ENCODE measurements at regions not wholly inside any gene's neighbourhood (a gene's known extent, or its start where the extent isn't known, plus 50 kb on each side); places are given as distances from the start of the nearest gene placed in this dataset.

DNA sequence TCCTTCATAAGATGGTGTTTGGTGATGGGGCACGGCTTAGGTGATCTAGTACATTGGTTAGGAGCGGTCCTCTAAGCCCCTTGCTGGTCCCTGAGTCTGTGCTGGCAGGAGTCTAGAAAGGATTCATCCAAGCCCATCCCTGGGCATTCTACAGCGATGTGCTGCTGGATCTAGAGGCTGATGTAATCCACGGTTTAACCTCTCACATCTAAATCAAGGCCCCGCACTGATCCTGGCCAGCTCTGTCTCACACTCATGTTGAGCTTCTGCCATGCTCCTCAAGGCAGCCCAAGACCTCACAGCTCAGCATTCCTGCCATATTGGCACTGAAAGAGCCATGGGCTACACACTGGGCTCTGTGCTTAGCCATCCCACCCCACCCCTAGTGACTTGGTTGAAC is 664.8 kb downstream of the STK39 start:
- TF ChIP-seq, protein P1, sequence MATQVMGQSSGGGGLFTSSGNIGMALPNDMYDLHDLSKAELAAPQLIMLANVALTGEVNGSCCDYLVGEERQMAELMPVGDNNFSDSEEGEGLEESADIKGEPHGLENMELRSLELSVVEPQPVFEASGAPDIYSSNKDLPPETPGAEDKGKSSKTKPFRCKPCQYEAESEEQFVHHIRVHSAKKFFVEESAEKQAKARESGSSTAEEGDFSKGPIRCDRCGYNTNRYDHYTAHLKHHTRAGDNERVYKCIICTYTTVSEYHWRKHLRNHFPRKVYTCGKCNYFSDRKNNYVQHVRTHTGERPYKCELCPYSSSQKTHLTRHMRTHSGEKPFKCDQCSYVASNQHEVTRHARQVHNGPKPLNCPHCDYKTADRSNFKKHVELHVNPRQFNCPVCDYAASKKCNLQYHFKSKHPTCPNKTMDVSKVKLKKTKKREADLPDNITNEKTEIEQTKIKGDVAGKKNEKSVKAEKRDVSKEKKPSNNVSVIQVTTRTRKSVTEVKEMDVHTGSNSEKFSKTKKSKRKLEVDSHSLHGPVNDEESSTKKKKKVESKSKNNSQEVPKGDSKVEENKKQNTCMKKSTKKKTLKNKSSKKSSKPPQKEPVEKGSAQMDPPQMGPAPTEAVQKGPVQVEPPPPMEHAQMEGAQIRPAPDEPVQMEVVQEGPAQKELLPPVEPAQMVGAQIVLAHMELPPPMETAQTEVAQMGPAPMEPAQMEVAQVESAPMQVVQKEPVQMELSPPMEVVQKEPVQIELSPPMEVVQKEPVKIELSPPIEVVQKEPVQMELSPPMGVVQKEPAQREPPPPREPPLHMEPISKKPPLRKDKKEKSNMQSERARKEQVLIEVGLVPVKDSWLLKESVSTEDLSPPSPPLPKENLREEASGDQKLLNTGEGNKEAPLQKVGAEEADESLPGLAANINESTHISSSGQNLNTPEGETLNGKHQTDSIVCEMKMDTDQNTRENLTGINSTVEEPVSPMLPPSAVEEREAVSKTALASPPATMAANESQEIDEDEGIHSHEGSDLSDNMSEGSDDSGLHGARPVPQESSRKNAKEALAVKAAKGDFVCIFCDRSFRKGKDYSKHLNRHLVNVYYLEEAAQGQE (IDR thresholded peaks at IDR 0.05; ENCODE audit: insufficient read depth in 1 of 2, low read depth in 2 of 2, low read length in 1 of 2) = no peak
- TF ChIP-seq SIN3A (IDR thresholded peaks at IDR 0.05; ENCODE audit: borderline replicate concordance, insufficient read depth, low read depth, low read length) (no peak), CTCF (IDR thresholded peaks at IDR 0.05) (no peak), POLR2AphosphoS5 (IDR thresholded peaks at IDR 0.05; ENCODE audit: low read depth, low read length) (no peak)
